Cerebellar cortex (tissue), 1 donor: ENCODE measurements at regions not wholly inside any gene's neighbourhood (a gene's known extent, or its start where the extent isn't known, plus 50 kb on each side); places are given as distances from the start of the nearest gene placed in this dataset.
A peak's percentile ranks its signal among the peaks of the same experiment; 100 is the strongest.

Experiments
- DNase-seq: peaks from one replicate; pipeline ENCODE4 v3.0.0-alpha.2; 2015; ENCODE audit warnings: low spot score

- no peak for DNase-seq
These were observed 111.7 kb upstream of the CCL2 start for GRCh38 chr17:34143430-34143829.

- DNase-seq, result peak; percentile 67
These were observed 108.5 kb upstream of the CCL2 start for GRCh38 chr17:34146440-34147043.

GRCh38 chr17:34151102-34151501, 104.0 kb upstream of the CCL2 start:
- no peak for DNase-seq

GRCh38 chr17:34153991-34154390, 101.1 kb upstream of the CCL2 start:
- DNase-seq, result no peak

GRCh38 chr17:34154961-34155730, 99.9 kb upstream of the CCL2 start:
- no peak for DNase-seq

GRCh38 chr17:34155947-34156346, 99.1 kb upstream of the CCL2 start:
- no peak for DNase-seq

- no peak for DNase-seq
These were observed 98.7 kb upstream of the CCL2 start for GRCh38 chr17:34156401-34156740.

GRCh38 chr17:34156741-34157589, 98.1 kb upstream of the CCL2 start:
- no peak for DNase-seq

GRCh38 chr17:34161690-34162089, 93.4 kb upstream of the CCL2 start:
- DNase-seq, result no peak

GRCh38 chr17:34163123-34163522, 92.0 kb upstream of the CCL2 start:
- DNase-seq, result no peak

GRCh38 chr17:34163646-34164045, 91.4 kb upstream of the CCL2 start:
- DNase-seq, result peak; percentile 5

- DNase-seq, result no peak
These were observed 90.2 kb upstream of the CCL2 start for GRCh38 chr17:34164837-34165236.

- DNase-seq, result no peak
These were observed 88.7 kb upstream of the CCL2 start for GRCh38 chr17:34166352-34166751.

- DNase-seq, result no peak
These were observed 87.7 kb upstream of the CCL2 start for GRCh38 chr17:34167354-34167753.

GRCh38 chr17:34168989-34169388, 86.1 kb upstream of the CCL2 start:
- no peak for DNase-seq

- DNase-seq, result no peak
These were observed 85.6 kb upstream of the CCL2 start for GRCh38 chr17:34169496-34169895.

- peak; percentile 53 for DNase-seq
These were observed 83.8 kb upstream of the CCL2 start for GRCh38 chr17:34171245-34171818.

- no peak for DNase-seq
These were observed 82.6 kb upstream of the CCL2 start for GRCh38 chr17:34172390-34172918.

GRCh38 chr17:34173241-34173640, 81.8 kb upstream of the CCL2 start:
- no peak for DNase-seq

GRCh38 chr17:34174496-34174895, 80.6 kb upstream of the CCL2 start:
- no peak for DNase-seq

- DNase-seq, result no peak
These were observed 78.6 kb upstream of the CCL2 start for GRCh38 chr17:34176440-34176839.

- DNase-seq, result no peak
These were observed 77.4 kb upstream of the CCL2 start for GRCh38 chr17:34177642-34178041.
